ENCODE measurements at regions not wholly inside any gene's neighbourhood (a gene's known extent, or its start where the extent isn't known, plus 50 kb on each side); places are given as distances from the start of the nearest gene placed in this dataset.

DNA sequence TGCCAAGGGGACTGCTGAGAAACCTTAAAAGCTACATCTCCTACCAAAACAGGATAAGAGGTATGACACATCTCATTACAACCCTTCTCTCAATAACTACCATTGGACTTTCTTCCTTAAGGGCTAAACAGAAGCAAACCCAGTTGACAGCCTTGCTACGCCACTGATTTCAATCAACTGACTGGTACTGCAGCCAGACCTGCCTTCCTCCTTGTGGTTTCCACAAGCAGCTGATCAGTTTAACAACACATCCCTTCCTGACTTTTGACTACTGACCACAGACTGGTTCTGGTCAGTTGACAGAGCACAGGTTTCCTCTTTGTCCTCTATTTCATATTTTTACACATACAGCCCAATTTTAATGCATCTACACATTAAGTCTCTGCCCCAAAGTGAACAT is 108.8 kb downstream of the ADAMTS1 start:
- DNase-seq, result no peak

DNA sequence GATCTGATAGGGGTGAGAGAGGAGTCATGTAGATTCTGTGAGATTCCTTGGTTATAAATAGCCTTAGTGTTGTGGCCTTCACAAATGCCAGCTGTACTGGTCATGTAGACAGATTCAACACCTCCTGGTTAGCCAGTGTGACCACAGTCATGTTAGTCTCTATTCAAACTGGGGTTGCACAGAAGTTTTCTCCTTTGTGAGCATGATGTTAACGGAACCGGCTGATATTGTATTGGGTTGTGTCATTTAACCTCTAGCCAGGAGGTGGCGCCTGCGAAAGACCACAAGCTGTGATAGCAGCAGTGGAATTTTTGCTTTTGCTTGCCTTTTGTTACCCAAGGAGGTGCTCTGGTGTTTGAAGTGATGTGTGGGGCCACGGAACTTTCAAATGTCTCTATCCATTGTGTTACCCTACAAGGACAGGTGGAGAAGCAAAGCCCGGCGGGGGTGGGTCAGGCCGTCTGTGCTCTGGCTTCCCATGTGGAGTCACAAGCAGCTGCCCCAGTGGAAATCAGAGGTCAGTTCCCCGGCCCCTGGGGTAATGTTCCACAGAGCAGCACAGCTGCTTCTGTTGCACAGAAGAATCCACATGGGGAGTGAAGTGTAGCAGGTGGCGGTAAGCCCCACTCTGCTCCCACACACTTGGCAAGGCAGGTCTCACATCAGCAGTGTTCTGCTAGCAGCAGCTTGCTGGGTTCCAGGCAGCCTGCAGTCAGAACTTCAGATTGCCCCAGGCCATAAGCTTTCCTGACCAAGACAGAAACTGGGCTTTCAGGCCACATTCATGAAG is 112.6 kb downstream of the ADAMTS1 start:
- DNase-seq, result no peak

DNA sequence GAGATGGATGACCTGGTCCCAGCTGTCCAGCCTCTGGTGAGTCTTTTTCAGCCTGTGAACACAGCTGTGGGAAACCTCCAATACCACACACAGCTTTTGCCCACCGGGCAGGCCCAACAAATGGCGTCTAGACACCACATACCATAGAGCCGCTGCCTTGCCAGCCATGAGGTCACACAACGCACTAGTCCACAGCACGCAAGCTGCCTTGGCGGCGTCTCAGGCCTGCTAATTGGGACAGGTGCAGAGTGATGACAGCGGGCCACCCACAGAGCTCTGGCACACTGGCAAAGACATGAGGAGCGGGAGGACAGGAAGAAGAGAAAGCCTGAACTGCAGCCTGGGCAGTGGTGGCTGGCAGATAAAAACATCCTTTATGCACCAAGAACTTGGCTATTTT is 125.5 kb downstream of the ADAMTS1 start:
- no peak for DNase-seq

DNA sequence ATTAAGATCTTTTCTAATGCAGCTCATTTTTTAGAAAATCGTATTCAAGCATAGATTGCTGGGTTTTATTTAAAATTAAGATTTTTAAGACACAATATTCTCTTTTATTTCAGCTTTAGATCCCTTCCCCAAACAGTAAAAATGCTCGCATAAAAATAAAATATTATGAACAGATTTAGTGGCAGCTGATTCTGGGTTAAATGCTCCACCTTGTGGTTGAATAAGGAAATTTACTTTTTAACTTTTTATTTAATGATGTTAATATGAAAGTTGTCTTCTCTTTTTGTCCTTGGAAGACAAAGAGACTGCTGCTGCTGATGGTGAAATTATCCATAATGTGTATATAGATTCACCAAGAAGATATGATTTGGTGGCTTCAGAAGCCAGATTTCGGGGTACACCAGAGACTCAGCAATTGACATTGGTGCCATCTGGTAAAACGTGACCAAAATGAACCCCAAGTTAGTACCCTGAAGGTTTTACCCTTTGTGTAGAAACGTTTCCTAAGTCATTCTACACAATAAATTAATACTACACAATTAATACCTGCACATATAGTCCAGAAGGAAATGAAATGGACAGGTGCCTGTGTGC is 128.0 kb downstream of the ADAMTS1 start:
- DNase-seq, result peak; percentile 33

DNA sequence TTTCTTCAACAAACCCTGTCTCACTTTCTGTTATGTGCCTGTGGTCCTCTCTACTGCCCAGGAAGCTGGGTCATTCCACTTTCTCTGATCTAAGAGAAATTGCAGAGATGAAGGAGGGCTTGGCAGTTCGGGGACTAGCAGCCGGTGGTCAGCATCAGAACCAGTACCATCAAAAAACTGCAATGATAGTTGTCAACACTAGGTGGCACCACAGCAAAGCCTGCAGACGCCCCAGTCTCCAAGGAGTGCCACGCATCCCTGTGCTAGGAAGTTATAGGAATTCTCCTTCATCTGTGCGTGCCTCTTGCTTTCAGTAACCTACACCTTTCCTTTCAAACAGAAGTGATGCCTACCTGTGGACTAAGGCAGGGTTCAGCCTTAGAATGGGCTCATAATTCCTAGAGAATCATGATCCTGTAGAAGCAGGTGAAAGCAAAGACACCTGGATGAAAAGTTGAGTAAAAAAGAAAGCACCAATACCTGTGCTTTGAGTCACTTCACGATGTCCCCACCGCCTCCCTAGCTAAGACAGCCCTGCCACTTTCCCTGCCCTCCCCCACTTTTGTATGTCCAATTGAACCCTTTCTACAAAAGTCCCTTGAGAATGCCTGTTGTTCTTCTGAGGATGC is 129.2 kb downstream of the ADAMTS1 start:
- peak; percentile 2 for DNase-seq

DNA sequence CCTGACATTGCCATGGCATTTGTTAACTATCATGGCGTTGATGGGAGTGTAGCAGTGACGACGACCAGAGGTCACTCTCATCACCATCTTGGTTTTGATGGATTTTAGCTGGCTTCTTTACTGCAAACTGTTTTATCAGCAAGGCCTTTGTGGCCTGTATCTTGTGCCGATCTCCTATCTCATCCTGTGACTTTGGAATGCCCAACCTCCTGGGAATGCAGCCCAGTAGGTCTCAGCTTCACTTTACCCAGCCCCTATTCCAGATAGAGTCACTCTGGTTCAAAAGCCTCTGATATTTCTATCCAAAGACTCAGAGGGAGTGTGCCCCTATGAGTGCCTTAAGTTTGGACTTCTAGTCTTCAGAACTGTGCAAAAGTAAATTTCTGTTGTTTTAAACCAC is 130.1 kb downstream of the ADAMTS1 start:
- no peak for DNase-seq

DNA sequence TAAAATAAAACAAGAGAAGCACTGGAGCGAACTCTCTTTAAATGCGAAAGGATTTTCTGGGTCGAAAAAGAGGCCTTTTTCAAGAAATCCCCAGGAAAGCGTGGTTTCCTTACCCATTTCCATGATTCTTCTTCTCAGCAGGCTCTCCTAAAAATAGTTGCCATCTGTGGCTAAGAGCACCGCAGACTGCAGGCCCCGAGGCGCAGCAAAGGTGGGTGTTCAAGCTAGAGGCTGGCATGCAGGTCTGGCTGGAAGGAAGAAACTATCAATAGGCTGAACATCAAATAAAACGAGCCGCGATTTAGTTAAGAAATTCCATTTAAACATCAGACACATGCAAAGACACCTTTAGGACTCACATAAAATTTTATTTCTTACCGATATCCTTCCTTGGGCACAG is 135.1 kb downstream of the ADAMTS1 start:
- DNase-seq, result no peak

DNA sequence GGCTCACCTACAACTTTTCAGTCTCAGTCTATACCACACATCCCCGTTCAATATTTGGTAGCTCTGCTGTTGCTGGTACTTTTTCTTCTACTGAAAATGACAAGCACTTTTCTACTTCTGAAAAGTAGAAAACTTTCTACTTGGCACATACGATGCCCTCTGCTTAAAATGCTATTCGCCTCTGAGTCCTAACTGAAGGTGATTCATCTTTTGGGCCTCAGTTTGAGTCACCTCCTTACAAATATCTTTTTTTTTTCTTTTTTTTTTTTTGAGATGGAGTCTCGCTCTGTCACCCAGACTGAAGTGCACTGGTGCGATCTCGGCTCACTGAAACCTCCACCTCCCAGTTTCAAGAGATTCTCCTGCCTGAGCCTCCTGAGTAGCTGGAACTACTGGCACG is 136.0 kb upstream of the CYYR1 start:
- DNase-seq, result no peak

DNA sequence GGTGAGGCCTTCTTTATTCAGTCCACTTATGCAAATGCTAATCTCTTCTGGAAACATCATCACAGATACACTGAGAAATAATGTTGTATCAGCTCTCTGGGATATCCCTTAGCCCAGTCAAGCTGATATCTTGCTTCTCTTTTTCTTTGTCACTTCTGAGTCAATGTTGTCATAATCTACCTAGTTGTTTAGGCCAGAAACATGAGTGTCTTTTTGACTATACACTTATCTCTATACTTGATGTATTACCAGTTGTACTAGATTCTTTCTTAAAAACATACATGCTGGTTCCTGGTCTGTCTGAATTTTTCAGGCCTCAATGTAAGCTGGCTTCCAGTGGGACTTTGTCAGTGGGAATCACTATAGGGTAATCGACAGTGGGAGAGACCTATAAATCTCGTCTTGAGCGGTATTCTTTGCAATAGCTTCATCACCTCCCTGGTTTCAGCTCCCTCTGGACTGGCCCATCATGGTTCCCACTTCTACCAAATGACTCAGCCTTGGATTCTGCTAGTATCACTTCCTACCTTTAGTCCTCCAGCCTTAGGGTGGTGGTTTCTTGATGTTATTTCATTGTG is 135.2 kb upstream of the CYYR1 start:
- DNase-seq, result no peak

DNA sequence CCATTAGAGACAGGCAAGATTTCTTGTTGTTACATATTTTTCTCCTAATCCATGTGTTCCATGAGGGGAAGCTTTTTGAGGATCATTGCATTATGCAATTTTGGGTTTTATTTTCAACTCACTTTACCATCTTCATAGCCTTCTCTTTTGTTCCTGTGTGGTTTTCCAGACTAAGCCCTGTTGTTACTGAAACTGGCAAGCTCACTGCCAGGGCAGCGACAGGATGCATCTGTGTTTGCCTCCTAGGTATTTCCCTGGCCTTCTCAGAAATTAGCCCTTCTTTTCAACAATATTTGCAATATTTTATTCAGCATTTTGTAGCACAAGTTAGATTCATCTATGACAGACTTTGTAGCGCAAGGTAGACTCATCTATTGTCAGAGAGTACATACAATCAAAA is 134.2 kb upstream of the CYYR1 start:
- DNase-seq, result no peak

DNA sequence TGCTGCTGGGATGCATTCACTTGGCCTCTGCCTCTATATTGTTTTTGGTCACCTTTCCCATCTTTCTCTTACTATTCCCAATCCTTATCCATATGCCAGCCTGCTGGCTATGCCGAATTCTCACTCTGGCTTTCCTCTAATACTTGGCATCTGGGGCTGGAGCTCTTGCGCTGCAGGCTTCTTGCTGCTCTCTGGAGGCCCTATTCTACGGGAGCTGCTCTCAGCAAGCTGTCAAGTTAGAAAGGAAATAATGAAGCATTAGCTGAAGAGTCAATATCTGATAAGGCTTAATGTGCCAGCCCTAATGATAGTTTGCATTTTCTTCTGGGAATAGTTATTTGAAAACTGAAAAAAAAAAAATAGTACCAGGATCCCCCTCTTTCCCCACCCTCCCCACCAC is 125.3 kb upstream of the CYYR1 start:
- DNase-seq, result no peak

DNA sequence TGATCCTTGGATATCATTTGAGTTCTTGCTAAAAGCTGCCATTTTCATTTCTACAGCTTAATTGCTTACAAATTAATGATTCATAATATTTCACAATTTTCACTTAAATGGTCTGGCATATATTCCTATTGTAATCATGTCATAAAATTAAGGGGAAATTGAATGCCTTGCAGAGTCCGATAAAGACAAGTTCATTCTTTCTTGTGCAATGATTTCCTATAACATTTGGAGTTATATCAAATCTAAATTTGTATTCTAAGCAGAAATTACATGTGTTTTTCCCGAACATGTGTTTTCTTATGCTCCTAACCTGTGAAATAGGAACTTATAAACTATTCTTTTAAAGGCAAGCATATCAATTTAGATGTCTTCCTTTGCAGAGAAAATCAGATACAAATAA is 118.3 kb upstream of the CYYR1 start:
- no peak for DNase-seq

DNA sequence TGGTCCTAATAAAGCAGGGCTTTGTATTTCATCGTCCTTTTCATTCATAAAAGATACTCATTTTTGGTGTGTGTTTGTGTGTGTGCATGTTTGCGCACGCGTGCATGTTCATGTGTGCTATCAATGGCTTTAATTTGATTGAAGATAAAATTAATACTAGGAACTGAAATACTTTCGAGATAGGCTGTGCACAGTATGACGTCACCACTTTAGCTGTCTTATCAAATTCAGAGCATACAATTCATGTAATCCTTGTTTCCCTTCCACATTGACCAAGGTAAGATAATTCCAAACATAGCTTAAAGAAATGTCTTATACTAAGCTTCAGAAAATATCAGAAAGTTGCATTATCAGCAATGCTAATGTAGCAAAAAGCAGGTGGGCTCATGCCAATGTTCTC is 113.6 kb upstream of the CYYR1 start:
- DNase-seq, result no peak

DNA sequence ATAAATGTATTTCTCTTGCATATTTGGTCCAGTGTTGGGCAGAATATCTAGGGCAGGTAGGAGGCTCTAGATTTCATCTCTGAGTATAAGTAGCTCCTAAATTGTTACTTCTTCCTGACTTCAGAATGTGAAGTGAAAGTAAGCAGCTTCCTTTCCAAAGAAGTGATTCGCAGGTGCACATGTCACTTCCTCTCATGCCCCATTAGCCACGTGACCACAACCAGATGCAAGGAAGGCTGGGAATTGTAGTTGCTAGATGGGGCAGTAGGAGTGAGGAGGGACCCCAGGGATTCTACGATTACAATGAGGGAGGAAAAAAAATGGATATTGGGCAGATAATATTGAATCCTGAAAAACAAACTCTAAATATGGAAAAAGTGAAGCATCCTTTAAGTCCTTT is 113.2 kb upstream of the CYYR1 start:
- no peak for DNase-seq

DNA sequence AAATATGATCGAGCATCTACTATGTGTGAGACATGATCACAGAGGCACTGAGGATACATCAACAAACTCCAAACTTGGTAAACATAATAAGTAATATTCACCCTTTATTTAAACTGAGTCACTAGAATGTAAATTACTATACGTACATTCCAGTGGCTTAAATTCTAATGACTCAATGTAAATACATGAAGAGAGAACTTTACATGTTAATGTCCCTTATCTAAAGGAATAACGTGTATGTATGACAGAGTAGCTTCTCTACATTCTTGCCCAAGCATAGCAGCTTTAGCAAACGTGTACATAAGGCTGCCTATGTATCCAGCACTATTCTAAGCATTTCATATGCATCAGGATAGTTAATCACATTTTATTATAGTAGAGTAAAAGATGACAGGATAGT is 111.8 kb upstream of the CYYR1 start:
- DNase-seq, result no peak

DNA sequence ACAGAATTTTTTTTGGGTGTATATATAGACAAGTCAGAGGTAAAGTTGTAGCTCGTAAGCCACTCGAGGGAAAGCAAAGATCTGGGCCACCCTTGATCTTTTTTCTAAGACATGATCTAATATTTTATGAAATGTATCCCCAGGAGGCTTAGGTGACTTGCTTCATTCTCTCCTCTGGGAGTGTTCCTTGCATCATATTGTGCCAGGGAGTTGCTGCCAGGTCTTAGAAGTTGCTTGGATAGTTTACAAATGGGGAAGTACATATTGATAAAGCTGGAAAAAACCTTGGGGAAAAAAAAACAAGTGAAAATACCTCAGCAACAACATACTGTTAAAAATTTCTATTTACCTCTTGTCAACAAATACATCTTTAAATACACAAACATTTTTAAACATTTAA is 110.9 kb upstream of the CYYR1 start:
- DNase-seq, result no peak

DNA sequence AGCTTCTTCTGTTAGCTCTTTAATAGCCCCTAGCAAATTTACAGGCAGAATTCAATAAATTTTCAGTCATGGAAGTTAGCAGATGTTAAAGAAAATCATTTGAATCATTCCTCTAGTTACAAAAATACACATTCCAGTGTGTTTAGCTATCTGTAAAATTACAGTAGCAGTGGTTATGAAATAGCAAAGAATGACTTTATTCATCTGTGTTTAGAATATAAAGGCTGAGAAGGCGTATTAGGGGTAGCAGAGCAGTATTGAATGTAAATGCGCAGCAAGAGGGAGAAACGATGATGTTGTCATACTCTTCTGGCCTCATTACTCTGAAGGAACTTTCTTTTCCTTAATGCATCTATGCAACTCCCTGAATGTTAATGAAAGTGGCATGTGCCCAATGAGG is 106.2 kb upstream of the CYYR1 start:
- DNase-seq, result no peak

DNA sequence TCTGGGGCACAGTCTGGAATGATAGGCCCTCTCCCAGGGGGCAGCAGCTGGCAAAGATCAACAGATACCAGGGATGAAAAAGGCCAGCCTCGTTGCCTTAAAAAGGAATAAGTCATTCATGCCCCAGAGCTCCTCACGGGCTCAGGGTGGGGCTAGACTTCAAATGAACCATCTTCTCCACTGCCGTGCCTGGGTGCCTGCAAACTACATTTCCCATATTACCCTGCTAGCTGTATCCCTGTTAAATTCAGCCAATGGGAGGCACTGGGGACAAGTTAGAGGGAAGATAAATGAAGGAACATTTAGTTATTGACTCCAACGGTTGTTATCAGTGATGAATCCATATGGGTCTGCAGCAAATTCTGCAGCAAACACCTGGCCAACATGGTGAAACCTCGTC is 101.2 kb upstream of the CYYR1 start:
- no peak for DNase-seq

DNA sequence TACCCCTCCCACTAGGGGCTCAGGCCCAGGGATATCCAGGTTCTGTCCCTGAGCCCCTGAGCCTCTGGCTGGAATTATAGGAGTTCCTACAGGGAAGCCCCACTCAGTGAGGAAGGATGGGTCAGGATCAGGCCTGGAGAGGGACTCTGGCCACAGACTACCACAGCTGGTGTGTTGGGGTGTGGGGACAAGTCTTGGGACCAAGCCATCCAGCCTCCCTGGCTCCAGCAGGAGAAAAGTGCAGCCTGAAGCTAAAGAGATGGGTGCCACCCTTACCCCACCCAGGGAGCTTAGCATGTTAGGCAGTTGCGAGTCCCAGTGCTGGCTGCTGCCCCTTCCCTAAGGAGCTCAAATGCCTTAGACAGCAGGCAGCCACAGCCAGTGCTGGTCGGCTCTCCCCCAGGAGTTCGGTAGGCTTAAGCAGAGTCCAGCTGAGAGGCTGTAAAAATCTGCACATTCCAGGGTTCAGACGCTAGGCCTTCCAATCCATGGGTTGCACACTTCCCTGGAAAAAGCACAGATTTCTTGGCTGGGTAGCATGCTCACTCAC is 96.2 kb upstream of the CYYR1 start:
- DNase-seq, result no peak

DNA sequence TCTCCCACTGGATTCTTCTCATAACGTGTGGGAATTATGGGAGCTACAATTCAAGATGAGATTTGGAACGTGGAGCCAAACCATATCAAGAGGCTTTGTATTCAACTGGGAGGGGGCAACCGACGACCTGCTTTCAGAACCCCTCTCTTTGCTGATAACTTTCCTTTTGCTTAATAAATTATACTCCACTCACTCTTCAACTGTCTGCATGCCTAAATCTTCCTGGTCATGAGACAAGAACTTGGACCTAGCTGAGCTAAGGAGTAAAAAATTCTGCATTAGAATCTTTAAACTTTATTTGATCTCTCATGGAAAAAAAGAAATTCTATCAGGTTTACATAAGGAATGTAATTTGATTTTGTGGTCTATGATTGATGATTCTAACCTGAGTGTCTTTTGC is 86.7 kb upstream of the CYYR1 start:
- DNase-seq, result no peak

DNA sequence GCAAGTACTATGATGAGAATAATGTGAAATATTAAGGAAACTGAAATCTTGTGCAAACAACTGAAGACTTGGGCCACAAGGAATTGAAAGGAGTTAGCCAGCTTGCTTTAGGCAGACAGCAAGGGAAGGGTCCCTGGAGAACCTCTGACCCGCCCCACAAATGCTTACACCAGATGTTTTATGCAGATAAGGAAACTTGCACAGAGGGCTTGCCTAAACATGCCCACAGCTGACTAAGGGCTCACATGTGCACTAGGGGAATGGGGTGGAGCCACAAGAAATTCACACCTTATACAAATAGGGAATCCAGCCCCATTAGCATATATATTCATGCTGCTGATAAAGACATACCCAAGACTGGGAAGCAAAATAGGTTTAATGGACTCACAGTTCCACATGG is 86.1 kb upstream of the CYYR1 start:
- DNase-seq, result no peak

DNA sequence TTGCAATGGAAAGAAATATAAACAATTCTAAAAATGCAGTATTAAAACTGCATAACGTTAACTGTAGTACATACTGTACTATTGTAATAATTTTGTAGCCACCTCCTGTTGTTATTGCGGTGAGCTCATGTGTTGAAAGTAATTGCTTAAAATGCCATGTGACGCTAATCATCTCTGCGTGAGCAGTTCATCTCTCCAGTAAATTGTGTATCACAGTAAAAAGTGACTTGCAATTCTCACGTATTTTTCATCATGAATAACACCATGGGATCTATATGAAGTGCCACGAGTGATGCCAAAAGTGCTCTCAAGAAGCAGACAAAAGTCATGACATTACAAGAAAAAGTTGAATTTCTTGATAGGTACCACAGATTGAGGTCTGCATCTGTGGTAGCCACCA is 82.4 kb upstream of the CYYR1 start:
- no peak for DNase-seq

DNA sequence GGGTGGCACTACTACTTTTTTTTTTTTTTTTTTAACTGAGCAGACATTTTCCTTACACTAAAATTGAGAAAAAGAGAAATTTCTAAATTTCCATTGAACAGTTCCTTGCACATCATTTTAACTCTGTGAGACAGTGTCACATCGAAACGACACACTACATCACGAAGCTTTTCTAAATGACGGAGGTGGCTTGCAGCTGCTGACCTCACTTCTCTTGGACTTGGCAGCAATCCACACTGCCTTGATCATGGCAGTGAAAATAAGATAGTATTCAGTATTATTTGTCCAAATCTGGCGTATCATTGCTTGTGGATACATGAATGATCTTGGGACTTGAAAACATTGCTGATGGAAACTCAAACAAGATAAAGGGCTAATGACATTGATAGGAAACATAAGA is 80.3 kb upstream of the CYYR1 start:
- no peak for DNase-seq

DNA sequence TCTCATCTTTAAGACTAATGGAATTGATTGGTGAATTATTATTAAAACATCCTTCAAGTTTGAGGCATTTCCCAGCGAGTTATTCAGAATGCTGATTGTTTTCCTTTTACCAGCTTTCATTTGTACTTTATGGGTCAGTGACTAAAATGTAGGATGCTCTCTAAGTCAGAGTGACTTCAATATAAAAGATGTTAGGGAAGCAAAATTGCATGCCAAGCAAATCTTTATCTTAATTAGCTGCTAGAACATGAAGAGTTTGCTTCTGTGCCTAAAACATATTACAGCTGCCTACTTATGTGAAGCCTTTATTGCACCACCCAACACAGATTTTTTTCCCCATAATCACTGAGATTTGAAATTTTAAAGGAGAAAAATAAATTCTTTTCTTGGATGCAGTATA is 79.8 kb upstream of the CYYR1 start:
- DNase-seq, result no peak
